GM12891 (cell line): ENCODE measurements at regions not wholly inside any gene's neighbourhood (a gene's known extent, or its start where the extent isn't known, plus 50 kb on each side); places are given as distances from the start of the nearest gene placed in this dataset.

Experiments
- PAX5 ChIP-seq: IDR thresholded peaks from 2 replicates; pipeline ENCODE4 v1.6.1; 2011; ENCODE audit warnings: low read length, moderate library complexity, mild to moderate bottlenecking; ENCODE audit not compliant: insufficient read depth, severe bottlenecking
- POLR2A ChIP-seq: IDR thresholded peaks from 2 replicates; pipeline ENCODE4 v1.6.1; 2011; ENCODE audit warnings: low read depth, low read length, control low read depth
- POLR2AphosphoS5 ChIP-seq: IDR thresholded peaks from 2 replicates; pipeline ENCODE4 v1.6.1; 2011; ENCODE audit warnings: low read depth, low read length, control low read depth
- POU2F2 ChIP-seq: IDR thresholded peaks from 2 replicates; pipeline ENCODE4 v1.6.1; 2011; ENCODE audit warnings: low read depth, mild to moderate bottlenecking, control low read depth, low read length, moderate library complexity
- SPI1 ChIP-seq: IDR thresholded peaks from 2 replicates; pipeline ENCODE4 v1.6.1; 2011; ENCODE audit warnings: low read depth, low read length, control low read depth
- TAF1 ChIP-seq: IDR thresholded peaks from 2 replicates; pipeline ENCODE4 v1.6.1; 2011; ENCODE audit warnings: low read depth, low read length, control low read depth

DNA sequence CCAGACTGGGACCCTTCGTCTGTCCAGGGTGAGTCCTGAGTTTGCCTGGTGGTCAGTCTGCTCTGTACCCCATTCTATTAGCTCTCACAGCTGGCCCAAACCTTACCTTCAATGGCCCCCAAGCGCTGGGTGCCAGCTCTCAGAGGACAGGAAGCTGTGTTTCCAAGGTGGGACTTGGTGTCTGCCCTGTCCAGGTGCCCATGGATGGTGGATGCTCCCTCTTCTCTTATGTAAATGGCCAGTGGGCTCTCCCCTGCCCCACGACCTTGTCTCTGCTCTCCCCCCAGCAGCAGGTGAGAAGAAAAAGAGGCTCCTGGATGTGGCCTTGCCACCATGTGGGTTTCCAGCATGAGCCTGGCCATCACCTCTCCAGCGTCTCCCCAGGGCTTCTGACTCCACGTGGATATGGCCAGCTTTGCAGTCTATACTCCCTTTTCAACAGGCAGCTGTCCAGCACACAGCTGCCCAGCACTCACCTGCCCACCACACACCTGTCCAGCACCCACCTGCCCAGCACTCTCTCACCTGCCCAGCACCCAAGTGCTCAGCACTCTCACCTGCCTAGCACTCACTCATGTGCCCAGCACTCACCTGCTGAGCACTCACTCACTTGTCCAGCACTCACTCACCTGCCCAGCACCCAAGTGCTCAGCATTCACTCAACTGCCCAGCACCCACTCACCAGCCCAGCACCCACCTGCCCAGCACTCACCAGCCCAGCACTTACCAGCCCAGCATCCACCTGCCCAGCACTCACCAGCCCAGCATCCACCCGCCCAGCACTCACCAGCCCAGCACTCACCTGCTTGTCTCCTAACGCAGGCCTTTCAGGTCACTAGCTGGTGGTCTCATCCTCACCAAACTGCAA, 136.2 kb upstream of the IRX2 start:
- TF ChIP-seq SPI1 (no peak), TAF1 (no peak), POLR2AphosphoS5 (no peak), POLR2A (no peak), PAX5 (no peak), POU2F2 (no peak)
